Activated effector memory CD4-positive, alpha-beta T cell treated with Interleukin-2 at 50 U/mL for 16 hours (primary cell): ENCODE measurements at regions not wholly inside any gene's neighbourhood (a gene's known extent, or its start where the extent isn't known, plus 50 kb on each side); places are given as distances from the start of the nearest gene placed in this dataset.
"Not testable (repeated sequence)": the region's sequence is repeated elsewhere in the genome, so short reads cannot be mapped to it uniquely, and the experiment has no call there.

ENCODE experiments used
- DNase-seq: peaks from one replicate; pipeline ENCODE4 v3.0.0-alpha.2; 2020

DNA sequence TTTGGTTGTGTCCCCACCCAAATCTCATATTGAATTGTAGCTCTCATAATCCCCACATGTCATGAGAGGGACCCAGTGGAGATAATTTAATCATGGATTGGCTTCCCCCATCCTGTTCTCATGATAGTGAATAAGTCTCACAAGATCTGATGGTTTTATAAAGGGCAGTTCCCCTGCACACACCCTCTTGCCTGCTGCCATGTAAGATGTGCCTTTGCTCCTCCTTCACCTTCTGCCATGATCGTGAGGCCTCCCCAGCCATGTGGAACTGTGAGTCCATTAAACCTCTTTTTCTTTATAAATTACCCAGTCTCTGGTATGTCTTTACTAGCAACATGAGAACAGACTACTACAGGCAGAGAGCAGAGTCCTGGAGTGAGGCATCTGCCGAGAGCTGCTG, 90.2 kb upstream of the SLC45A1 start:
- not testable (repeated sequence) for DNase-seq

DNA sequence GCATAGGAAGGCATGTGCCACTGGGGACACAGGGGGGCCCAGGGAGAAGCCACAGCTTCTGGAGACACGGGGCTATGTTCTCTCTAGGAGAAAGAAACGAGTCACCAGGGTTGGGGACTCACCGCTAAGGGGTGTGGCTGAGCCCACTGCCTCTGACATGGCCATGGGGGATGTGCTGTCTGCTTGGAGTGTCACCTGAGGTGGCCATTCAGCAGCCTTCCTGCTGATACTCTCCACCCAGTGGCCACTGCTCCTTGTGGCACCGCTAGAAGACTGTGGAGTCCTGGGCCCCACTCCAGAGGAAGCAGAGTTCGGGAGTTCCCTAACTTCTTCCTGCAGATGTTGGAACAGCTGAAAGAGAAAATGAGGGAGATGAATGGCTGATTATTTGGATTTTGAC, 91.2 kb upstream of the SLC45A1 start:
- no peak for DNase-seq

DNA sequence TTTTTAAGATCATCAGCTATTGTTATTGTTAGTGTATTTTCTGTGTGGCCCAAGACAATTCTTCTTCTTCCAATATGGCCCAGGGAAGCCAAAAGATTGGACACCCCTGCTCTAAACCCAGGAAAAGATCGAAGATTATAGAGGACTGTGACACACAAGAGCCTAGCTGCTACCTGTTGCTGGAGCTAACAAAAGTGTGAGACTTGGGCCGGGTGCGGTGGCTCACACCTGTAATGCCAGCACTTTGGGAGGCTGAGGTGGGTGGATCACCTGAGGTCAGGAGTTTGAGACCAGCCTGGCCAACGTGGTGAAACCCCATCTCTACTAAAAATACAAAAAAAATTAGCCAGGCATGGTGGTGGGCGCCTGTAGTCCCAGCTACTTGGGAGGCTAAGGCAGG, 91.9 kb upstream of the SLC45A1 start:
- DNase-seq: not testable (repeated sequence)

DNA sequence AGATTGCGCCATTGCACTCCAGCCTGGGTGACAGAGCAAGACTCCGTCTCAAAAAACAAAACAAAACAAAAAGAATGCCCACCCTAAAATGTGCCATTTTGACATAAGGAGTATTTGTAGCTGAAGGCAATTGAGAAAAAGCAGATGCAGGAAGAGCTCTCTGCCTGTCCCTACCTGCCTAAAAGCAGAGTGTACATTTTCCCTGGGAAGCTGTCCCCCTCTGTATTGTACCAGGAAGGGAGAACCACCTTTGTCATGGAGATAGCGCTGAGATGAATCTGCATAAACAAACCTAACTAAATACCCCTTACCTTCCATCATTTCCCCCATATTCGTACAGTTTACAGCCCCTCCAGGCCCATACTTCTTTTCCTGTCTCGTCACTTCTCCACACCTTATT, 94.4 kb upstream of the SLC45A1 start:
- no peak for DNase-seq

DNA sequence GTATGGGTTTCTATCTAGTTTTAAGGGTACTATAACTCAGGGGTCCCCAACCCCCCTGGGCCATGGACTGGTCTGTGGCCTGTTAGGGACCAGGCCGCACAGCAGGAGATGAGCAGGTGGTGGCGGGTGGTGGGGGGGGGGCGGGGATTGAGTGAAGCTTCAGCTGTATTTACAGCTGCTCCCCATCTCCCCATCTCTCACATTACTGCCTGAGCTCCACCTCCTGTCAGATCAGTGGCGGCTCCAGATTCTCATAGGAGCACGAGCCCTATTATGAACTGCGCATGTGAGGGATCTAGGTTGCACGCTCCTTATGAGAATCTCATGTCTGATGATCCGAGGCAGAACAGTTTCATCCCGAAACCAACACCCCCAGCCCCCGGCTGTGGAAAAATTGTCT, 95.1 kb upstream of the SLC45A1 start:
- no peak for DNase-seq

DNA sequence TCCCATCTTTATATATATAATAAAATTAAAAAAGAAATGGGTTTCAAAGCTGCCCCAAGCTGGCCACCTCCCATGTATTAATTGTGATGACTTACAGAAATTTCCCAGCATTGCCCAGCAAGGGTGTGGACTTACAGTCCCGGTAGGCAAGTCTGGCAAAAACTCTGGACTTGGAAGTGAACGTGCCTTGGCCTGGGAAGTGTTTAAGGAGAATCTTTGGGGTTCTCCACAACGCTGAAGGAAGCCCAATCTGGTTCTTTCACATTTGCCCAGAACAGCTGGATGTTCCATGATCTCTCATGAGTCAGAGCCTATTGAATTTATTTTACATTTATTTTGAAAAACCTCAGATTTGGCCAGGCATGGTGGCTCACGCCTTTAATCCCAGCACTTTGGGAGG, 98.4 kb upstream of the SLC45A1 start:
- no peak for DNase-seq

DNA sequence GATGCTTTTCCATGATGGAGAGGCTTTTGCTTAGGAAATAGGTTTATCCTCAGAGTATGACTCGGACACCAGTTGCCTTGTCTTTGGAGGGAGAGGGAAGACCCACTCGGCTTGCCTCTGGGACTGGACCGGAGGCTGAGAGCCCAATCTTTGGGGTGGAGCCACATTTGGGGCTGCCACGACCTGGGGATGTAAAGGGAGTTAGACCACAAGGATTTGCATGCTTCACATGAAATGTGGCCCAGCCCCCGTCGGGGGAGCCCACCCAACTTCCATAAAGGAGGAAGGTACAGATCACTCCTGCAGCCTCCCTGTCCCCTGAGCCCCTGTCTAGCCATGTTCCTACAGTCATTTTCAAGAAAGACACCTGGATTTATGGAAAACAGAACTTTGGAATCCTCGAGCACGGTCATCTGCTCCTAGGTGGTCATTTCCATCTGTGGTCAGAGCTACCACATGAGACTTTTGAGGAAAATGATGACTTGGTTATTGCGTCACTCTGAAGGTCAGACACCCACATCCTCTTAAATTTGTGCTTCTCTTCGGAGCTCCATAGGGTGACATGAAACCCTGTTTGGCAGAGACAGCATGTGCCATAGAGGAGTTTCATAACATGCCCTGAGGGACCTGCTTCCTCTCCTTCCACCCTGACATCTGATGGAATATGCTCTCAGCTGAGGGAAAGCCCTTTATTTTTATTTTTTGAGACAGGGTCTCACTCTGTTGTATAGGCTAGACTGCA, 99.4 kb upstream of the SLC45A1 start:
- no peak for DNase-seq

DNA sequence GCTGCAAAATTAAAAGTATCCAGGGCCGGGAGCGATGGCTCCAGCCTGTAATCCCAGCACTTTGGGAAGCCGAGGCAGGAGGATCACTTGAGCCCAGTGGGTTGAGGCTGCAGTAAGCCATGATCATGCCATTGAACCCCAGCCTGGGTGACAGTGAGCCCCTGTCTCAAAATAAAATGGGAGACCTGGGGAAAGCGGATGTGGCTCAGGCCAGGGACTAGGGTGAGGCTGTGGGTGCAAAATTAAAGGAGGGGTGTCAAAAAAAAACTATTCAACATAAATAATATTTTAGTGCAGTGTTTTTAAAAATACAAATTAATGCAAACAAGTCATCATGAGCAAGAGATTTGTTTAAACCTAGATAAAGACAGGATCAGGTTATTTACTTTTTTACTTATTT, 100.1 kb upstream of the SLC45A1 start:
- no peak for DNase-seq

DNA sequence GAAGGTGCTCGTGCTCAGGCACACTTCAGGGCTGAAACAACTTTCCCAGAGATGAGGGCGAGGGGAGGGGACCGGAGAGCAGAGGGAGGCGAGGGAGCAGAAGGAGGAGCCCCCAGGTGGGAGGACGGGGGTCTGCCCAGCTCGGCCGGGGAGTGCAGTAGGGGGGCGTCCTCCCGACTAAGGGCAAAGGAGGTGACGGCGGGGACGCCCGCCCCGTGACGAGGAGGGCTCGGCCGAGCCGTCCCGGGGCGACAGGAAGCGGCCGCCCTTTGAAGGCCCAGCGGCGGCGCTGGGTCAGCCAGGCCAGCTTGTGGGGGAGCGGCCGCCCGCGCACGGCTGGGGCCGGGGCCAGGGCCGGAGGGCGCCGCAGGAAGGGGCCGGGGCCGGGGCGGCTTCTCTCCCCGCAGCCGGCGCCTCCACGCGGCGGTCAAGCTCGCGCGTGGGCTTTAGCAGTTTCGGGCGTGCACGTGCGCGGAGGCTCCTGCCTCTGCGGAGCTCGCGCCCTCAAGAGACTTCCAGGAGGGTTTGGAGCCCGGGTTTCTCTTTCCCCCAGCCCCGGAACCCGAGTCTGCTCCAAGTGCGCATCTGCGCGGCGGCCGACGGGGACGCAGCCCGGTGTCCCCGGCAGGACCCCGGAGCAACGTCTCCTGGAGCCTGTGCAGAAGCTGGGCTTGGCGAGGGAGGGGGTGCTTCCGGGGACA, 100.8 kb upstream of the SLC45A1 start:
- DNase-seq: peak; percentile 5

DNA sequence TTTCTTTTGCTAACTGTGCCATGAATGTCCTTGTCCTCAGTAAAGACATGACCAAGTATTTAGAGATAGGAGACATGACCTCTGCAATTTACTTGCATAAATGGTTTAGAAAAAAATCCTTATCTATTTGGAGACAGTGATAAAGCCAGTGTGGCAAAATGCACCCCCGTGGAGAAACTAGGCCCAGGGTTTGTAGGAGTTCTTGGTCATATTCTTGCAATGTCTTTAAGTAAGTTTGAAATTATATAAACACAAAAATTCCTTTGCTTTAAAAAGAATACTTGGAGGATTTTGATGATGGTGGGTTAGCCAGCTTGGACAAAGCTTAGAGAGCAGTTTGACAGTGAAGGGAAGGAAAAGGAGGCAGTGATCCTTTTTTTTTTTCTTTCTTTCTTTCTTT, 101.9 kb upstream of the SLC45A1 start:
- no peak for DNase-seq

DNA sequence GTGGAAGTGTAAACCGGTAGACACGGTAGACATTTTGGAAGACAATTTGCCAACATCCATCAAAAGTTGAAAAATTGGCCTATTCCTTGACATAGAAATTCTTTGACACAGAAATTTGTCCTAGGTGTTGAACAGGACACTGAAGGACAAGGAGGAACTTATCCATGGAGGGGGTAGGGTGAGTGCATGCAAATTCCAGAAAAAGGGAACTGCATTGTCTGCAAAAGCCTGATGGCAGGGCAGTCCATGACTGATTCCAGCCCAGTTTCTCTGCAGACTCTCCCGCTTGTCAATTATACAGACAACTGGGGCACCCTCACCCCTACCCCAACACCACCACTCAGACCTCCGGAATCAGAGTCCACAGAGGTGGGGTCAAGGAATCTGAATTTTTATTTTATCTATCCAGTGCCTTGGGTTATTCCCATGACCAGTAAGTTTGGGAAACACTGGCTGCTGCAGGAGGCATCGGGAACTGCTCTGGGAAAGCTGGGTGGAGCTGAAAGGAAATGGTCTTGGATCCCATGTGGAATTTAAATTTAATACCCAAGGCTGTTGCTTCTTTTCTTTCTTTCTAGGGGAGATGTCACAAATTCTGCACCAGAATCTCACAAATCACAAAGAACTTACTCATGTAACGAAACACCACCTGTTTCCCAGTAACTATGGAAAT, 103.3 kb upstream of the SLC45A1 start:
- DNase-seq: no peak

DNA sequence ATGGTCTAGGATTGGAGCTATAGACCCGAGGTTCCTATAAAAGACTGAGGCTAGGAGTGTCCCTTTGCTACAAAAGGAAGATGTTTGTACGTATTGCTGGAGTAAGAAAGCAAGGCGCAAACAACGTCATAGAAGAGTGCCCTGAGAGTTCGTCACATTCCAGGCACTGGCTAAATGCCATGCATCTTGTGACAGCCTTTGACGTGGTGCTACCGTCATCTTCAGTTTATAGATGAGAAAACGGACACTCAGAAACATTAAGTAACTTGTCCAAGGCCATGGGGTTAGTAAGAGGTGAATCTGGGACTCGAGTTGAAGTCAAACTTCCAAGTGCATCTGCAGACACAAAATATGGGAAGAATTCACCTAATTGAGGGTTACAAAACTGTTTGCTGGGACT, 104.2 kb upstream of the SLC45A1 start:
- DNase-seq: no peak

DNA sequence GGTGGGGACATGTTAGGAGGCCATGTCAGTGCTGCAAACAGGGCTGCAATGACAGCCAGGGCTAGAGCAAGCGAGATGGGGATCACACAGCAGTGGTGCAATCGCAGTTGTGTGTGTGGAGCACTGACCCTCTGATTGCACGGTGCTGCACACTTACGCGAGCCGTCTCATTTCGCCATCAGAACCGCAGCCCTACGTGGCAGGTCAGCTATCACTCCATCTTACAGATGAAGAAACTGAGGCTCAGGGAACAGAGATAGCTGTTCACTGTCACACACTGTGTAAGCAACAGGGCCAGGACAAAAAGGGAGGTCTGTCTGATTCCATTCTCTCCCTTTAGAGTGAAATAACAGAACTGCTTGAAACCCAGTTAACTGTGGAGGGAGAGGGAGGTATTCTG, 104.8 kb upstream of the SLC45A1 start:
- DNase-seq: no peak

DNA sequence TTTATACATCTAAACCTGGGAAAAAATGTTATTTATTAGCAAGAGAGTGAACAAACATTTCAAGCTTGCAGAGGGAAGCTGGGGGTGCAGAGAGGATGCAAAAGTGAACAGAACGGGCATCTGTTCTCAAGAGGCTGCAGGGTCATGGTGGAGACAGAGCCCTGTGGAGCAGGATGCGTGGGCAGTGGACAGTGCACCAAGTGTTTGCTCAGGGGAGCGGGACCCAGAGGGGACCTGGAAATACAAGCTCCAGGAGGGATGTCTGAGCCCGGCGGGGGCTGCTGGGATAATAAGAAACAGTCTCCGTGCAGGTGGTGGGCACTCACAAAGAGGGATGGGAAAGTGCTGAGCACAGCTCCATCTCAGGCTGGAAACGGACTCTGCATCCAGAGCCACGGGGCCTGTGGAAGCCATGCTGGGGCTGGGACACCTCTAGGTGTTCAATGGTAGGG, 105.3 kb upstream of the SLC45A1 start:
- DNase-seq: no peak

DNA sequence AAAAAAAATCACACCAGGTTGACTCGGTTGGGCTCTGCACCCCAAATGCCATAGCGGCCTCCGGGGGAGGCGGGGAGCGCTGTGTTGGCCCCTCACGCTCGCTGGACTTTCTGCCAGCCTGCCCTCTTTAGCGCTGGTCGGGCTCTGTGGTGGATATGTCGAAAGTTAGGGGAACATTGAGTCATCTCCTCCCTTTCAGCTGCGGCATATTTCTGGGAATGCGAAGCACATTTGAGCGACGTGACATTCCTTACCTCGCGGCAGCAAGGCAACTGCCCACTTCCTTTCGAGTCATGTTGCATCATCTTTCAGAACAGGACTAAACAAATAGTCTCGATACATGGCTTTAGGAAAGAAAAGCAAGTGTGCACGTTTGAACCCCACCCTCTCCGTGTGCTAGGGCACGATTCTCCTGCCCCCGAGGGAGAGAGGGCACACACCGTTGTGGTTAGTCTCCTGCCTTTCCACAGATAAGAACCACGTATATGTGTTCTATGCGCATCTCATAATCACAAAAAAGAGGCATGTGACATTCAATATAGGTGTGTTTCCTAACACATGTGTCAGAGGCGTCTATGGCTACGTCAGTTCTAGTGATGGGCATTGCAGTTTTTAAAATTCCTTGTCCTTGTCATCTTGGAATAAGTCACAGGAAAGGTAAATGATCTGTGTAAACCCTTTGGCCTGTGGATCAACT, 105.9 kb upstream of the SLC45A1 start:
- no peak for DNase-seq

DNA sequence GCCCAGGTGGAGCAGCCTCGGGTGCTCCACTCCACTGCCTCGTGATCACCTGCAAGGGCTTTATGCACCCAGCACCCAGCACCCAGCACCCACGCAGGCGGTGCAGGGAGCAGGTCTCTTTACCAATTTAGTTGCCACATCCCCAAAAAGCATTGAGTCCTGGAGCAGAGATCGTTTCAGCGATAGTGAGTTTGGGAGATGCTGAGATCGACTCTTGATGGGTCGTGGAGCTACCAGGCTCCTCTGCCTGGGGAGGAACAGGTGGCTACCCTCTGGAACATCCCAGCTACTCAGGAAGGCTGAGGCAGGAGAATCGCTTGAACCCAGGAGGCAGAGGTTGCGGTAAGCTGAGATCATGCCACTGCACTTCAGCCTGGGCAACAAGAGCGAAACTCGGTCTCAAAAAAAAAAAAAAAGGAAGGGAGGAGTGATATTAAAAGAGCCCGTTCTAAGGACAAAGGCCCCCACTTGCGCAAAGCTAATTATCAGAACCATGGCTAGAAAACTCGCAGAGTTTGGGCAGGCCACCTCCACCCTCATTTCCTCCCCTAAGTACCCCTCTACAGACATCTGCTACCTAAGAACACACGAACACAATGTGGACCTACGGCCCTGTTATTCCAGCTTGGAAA, 106.5 kb upstream of the SLC45A1 start:
- no peak for DNase-seq

DNA sequence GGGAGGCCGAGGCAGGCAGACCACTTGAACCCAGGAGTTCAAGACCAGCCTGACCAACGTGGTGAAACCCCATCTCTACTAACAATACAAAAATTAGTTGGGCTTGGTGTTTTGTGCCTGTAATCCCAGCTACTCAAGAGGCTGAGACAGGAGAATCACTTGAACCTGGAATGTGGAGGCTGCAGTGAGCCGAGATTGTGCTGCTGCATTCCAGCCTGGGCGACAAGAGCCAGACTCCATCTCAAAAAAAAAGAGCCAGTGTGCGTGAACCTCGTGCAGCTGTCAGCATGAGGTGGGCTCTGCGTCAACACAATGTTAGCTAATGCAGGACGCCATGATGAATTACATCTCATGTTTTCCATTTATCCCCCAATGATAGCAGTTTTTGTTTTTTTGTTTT, 110.7 kb upstream of the SLC45A1 start:
- DNase-seq: no peak

DNA sequence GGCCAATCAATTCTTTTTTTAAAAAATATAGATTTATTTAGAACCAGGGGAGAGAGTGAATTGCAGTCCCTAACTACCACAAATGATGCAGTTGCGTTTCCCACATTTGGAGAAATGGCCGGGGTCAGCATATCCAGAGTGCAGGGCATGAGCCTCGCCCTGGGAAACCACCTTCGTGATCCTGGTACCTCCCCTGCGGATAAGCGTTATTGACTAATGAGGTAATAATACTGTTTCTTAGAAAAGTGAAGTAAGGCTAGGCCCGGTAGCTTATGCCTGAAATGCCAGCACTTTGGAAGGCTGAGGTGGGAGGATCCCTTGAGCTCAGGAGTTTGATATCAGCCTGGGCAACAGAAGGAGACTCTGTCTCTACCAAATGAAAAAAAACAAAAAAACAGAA, 111.5 kb upstream of the SLC45A1 start:
- DNase-seq: no peak

DNA sequence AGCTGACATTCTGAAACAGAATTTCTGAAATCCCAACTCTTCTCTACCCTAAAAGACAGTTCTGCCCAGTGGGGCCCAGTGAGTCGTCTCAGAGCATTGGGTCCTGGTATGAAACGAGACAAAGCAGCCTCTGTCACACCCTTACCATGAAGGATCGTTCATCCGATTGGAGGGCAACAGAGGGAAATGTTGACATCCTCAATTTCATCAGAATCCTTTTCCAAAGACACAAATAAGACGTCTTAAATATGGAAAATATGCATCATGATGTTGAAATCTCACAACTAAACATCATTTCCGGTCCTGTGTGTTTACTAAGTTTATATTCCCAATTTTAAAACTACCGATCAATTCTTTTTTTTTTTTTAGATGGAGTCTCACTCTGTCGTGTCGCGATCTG, 112.1 kb upstream of the SLC45A1 start:
- DNase-seq: no peak

DNA sequence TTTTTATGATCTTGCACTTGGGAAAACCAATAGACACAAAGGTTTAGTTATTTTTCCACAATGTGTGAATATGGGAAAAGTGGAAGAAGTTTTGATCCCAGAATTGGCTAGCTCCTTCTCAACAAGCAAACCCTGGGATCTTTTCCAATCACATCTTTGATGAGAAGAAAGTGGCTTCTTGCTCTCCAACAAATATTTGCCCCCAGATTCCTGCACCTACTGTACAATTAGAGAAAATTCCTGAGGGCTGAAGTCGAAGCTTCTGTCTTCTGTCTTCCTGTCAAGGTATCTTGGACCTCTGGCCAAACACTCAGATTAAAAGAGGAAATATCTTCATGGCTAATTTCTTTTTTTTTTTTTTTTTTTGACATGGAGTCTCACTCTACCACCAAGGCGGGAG, 113.1 kb upstream of the SLC45A1 start:
- DNase-seq: no peak

DNA sequence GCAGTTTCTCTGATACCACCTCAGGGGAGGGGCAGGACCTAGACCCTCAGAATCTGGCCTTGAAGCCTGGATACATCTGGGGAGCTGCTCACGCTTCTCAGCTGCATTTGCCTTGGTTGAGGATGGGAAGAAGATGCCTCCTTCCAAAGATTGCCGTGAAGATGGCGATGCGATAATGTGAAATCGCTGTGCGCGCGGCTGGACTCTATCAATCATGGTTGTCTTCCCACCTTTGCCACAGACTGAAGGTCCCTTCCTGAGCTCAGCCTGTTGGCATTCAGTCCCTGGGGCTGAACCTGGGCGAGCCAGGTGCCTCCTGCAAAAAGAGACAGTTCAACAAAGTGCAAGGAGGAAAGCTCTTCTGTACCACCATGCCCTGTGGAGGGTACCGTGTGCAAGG, 114.4 kb upstream of the SLC45A1 start:
- no peak for DNase-seq

DNA sequence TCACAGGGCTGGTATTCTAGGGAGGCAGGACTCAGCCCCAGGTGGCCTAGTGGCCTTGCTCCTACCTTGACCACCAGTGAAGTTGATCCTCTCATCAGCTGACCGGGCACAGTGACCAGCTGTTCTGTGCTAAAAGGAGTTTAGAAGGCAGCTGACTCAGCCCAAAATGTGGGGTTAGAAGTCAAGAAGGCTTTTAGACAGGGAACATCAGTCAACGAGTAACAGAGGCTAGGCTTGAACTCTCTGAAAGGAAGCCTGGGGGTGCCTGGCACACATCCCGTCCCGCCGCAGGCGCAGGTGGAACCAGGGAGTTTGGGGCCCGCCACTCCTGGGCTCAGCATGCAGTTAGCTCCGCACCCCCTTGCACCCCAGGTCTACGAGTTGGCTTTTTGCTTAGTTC, 114.9 kb upstream of the SLC45A1 start:
- DNase-seq: no peak
